Skeletal muscle cell (primary cell): ENCODE measurements at regions not wholly inside any gene's neighbourhood (a gene's known extent, or its start where the extent isn't known, plus 50 kb on each side); places are given as distances from the start of the nearest gene placed in this dataset.
A peak's percentile ranks its signal among the peaks of the same experiment; 100 is the strongest.

Source experiments
- DNase-seq: peaks from one replicate; pipeline ENCODE4 v3.0.0-alpha.2; 2010; ENCODE audit warnings: low read depth
- H3K4me3 ChIP-seq: 2 replicates; pipeline ENCODE4 v1.5.1; 2011; ENCODE audit warnings: low read depth, mild to moderate bottlenecking, control low read depth, low read length, moderate library complexity

DNA sequence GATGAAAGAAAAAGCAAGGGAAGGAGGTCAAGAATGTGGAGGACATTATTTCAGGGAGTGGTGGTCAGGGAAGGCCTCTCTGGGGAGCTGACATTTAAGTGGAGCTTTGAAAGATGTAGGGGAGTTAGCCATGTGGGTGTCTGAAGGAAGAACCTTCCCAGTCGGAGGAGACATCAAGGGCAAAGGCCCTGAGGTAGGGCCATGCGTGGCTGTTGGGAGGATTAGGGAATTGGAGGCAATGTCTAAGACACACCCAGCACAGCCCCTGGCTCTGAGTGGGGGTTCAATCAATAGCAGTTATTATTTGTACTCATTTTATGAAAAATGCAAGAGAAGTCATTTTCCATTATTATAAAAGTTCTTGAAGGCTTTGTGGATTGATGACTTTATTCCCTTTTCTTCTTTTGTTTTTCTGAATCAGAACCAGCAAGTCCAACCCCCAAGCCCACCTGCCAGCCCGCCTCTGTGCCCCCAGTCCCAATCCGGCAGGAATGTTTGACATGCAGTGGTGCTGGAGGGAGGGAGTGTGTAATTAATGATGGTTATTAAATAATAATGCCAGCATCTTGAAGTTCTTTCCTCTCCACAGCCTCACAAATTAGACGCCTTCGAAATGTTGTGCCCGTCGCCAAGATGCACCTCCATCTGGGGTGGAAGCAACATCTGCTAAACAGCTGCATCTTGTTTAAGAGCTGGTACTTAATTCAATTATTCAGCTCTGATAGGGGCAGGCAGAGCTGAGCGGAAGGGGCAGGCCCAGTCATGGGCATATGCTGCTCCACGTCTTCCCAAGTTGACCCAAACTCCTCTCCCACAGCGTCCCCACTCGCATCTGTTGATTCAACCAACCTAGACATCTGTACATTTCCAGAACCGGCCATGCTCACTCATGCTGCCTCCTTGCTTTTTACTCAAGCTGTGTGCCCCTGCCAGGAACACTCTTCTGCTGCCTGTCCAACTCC is 81.3 kb upstream of the SIRPA start:
- no peak overlapping the region for H3K4me3 ChIP-seq
- no peak for DNase-seq

DNA sequence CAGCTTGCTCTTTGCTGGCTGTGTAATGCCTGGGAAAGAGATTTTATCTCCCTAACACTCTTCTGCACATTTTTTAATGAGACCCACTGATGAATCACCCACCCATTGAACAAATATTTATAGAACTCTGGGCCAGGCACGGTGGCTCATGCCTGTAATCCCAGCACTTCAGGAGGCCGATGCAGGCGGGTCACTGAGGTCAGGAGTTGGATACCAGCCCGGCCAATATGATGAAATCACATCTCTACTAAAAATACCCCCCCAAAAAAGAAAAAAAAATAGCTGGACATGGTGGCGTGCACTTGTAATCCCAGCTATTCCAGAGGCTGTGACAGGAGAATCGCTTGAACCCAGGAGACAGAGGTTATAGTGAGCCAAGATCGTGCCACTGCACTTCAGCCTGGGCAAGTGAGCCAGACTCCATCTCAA is 82.1 kb upstream of the SIRPA start:
- DNase-seq: peak; percentile 81
- H3K4me3 ChIP-seq: no peak overlapping the region

DNA sequence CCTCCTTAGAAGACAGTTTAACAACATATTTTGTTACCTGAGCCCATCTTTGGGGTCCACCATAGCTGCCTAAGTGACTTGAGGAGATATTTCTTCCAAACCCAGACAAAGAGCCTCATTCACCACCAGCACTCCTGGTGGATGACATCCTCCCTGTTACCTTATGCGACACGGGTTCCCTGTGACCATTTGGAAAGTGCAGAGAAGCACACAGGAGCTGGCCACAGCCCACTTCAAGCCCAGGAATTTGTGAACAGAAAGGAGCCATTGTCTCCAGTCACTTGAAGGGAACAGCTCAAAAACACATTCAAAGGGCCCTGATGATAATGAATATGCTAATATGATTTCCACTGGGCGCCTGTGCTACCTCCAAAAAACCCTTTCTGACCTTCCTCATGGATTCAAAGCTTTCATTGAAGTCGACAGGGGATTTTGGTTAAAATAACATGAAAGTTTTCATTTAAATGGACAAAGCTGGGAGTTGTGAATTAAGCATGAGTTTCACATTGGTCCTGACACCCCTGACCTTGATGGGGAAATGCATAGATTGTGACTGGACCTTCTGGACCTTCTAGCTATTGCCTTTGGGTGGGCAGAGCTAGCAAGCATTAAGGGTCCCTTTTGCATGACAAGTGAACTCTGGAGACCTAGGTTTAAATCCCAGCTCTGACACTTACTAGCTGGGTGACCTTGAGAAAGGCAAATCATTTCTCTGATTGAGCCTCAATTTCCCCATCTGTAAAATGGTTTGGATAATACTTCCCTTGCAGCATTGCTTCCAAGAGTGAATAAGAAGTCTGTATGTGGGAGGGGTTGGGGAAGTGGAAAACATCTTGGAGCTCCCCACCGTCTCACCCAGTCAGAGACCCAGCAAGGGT is 83.3 kb upstream of the SIRPA start:
- H3K4me3 ChIP-seq: no peak overlapping the region
- no peak for DNase-seq

DNA sequence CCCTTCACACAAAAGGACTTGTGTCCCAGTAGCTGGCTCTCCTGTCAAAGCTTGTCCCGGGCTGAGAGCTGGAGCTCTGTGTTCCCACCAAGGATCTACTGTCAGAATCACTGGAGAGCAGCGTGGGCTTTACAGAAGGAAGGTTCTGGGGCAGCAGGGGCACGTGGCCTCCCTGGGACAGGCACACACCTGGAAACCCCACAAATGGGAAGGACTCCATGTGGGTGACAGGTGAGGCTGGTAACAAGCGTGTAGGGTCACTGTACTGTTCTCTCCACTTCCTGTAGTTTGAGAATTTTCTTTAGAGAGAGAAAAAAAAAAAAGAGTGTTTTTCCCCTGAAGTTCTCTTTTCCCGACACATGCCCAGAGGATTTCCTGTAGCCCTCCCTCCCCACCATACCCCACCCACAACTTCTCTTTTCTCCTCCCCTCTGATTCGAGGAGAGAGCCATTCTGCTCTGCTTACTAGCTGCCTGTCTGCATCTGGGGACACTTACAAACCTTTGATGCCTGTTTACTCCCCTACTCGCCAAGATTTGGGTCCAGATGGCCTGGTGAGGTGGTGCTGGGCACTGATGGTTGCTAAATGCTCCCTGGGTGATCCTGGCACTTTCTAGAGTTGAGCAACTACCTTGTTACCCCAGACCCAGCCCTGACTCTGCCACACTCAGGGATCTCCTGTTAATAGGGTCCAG is 84.1 kb upstream of the SIRPA start:
- no peak for DNase-seq
- no peak overlapping the region for H3K4me3 ChIP-seq

DNA sequence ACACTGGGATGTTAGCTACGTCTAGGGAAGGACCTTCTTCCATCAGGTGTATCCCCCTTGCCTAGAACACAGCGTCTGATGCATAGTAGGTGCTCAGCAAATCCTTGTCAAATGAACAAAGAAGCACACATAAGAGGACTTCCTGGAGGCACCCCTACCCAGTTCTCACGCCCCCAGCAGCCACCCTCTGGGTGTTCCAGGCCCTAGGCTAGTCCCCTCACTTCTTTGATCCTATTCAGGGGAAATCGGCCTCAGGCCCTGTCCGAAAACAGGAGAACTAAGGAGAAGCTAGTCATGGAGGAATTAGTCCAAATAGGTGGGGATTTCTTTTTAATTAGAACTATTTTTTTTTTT is 84.7 kb upstream of the SIRPA start:
- no peak for DNase-seq

DNA sequence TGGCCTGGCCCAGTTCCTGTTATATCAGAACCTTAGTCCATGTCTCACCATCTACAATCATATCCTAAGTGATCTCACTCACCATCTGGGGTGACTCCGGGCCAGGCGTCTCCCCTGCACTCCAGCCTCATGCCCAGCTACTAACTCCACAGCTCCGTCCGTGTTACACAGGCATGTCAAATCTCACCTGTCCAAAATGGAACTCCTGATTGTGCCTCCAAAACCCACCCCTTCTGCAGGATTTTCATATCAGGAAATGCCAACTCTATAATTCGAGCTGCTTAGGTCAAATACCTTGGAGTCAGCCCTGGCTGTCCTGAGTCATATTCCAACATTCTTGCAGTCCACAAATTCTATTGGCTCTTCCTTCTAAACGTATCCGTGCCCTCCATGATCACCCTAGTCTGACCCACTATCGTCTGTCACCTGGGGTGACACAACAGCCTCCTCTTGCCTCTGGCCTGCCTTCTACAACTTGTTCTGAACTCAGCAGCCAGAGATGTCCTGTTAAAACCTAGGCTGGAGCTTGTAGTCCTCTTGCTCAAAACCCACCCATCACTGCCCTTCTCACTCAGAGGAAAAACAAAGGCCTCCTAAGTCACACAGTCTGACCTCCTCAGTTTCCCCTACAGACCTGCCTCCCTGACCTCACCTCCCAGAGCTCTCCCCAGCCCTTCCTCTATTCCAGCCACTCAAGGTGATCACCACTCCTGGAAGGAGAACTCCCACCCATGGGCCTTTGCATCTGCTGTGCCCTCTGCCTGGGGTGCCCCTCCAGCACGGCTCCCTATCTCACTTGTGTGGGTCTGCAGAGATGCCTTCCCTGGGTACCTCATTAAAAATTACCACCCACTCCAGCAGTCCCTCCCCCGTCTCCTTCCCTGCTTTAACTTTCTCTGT is 85.3 kb upstream of the SIRPA start:
- no peak overlapping the region for H3K4me3 ChIP-seq
- DNase-seq: no peak

More for the DNA sequence above, 84.7 kb upstream of the SIRPA start:
- no peak overlapping the region for H3K4me3 ChIP-seq

DNA sequence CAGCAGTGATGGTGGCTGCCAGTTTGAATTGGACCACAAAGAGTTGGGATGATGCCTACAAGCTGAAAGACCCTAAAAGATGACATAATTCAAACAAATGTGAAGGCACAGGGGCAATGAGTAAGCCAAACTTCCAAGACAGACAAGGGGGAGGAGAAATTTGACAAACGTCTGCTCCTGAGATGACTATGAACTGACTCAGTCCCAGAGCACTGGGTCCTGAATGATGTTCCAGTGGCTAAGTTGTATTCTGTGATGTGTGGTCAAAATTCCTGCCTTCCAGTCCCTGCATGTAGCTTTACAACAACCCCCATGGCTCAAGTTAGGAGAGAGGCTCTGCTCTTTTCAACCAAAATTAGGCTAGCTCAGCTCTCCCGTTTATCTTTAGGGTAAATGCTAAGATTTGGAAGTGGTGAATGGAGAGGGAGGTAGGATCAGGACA is 86.1 kb upstream of the SIRPA start:
- H3K4me3 ChIP-seq: no peak overlapping the region
- DNase-seq: peak; percentile 59

DNA sequence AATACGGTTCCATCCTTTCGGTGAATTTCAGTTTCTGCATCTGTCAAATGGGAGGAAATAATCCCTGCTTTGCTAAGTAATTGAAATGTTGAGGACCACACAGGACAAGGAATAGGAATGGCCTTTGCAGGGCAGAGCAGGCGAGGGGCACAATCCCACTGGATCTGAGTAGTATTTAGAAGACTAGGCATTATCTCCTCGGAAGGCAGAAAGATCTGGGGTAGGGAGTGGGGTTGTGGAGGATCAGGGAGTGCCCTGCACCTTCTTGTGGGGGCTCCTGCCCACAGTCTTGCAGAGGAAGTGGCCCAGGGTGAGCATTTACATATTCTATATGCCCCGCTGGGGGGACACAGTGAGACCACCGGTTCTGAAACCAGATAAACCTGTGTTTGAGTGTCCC is 87.1 kb upstream of the SIRPA start:
- H3K4me3 ChIP-seq: no peak overlapping the region
- no peak for DNase-seq

DNA sequence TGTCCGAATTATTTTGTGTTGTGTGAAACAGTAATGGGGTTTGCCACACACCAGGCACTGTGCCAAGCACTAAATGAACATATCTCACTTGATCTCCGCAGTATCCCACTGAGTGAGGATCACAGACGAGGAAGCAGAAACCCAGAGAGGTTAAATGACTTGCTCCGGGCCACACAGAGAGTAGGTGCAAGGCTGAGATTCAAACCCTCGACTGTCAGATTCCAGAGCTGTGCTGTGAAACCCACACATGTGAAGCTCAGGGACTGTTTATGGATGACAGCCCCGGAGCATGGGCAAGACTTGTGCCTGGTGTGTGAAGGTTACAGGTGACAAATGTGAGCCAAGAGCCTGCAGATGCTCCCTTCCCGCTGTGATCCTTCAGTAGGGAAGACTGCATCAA is 87.8 kb upstream of the SIRPA start:
- no peak overlapping the region for H3K4me3 ChIP-seq

DNA sequence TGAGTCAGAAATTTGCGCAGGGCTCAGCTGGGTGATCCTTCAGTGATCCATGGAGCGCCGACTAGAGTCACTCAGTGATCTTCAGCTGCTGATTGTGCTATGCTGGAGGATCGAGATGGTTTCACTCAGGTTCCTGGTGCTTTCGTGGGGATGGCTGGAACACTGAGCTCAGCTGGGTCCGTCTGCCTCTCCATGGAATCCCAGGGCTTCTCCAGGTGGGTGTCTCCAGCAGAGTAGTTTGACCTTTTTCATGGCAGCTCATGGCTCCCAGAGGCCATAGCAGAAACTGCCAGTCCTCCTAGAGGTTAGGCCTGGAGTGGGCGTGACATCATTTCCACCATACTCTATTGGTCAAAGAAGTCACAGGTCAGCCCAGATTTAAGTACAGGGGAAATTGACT is 88.8 kb upstream of the SIRPA start:
- no peak for DNase-seq
- H3K4me3 ChIP-seq: no peak overlapping the region

More for the DNA sequence above, 87.8 kb upstream of the SIRPA start:
- no peak for DNase-seq

DNA sequence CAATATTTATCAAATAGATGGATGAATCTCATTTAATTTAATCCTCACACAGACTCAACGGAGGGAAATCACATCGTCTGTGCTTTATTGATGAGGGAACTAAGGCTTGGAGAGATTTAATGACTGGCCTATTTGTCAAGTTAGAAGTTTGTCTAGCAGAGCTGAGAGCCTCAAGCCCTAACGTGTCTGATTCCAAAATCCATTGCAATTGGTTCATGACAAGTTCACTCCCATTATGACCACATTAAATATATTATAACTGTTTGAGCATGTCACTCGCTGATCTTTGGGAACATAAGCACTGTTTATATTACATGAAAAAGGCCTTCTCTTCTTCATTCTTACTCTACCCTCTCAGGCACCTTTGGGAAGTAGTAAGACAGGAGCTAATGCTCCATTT is 89.4 kb upstream of the SIRPA start:
- no peak for DNase-seq
- H3K4me3 ChIP-seq: no peak overlapping the region

DNA sequence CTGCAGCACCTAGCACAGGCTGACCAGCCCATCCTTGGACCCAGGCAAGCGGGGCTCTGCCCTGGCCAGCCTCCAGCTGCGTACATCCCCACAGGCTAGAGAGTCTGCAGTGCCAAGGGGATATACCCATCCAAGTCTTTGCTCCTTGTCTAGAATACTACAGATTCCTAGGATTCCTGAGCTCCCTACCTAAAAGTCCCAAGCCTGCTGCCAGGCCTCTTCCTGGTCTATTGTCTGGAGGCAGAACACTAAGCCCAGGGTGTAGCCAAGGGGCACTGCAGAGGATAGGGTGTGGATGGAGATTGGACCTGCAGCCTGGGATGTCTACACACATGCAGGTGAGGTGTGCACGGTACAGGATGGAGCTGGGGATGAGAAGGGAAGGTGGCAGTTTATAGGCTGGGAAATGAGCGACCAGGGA is 90.0 kb upstream of the SIRPA start:
- H3K4me3 ChIP-seq: no peak overlapping the region
- DNase-seq: no peak

DNA sequence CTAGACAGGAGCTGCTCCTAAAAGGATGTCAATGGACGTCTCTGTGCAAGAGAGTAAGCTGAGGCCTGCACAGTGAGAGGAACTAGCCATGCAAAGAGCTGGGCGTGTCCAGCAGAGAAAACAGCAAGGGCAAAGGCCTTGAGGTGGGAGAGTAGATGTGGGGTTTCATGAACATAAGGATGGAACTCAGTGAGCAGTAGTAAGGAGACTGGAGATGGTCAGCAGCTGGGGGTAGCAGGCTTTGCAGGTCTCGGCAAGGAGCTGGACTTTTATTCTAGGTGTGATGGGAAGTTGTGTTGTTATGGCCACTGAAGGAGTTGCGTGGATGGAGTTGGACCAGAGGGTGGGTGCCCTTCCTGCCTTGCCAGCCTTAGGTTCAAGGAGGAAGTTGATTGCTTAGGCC is 90.7 kb upstream of the SIRPA start:
- no peak overlapping the region for H3K4me3 ChIP-seq
- DNase-seq: no peak

DNA sequence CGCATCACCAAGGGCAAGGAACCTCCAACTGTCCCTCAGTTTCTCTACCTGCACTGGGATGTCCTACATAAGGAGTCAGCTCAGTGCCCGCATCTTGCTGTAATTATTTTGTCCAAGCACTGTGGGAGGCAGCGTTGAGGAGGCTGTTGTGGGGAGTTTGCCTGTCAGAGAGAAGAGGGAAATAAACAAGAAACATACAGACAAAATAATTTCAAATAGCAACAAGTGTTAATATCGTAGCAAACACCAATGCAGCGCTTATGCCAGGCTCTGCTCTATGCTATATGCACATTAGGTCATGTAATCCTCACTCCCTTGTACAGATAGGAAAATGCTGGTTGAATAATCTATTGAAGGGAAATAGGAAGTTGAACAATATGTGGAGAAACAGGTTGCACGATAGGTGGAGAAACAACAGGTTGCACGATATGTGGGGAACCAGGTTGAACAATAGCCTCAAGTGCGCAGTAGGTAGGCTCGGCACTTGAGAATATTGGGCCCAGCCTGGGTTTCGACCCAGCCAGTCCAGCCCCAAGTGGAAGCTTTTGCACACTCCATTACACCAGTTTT is 91.2 kb upstream of the SIRPA start:
- peak overlapping the region; percentile 54 for H3K4me3 ChIP-seq
- DNase-seq: no peak

DNA sequence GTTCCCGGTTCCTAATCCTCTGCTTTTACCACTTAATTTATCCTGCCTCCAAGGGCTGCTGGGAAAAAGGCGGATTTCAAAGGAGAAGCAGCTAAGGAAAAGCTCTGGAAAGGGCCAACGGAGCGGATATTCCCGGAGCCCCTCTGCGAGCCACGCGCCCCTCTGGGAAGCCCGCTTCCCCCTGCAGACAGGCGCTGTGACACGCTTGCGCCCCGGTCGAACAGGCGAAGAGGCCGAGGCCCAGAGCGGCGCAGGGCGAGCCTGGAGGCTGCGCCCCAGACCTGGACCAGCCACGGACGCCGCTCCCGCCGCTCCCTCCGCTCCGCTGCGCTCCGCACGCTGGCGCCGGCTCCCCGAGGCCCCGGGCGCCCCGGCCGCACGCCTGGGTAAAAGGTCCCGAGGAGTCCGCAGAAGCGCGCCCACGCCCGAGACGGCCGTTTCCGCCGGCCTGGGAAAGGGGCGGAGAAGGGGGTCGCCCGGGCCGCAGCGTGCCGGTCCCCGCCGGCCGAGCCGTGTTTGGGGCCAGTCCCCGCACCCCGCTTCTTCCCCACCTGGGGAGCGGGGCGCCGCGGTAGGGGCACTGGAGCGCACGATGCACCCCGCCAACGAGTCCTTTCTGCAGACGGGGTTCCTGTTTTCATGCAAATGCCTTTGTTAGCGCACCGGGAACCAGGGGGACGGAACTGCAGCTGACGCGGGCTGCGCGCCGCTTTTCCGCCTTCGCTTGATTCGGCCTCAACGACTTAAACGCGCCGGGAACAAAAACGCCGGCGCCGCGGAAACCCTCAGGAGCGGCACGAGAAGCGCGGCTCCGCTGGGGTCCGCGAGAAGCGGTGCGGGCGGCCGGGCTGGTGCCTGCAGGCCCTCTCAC is 91.9 kb upstream of the SIRPA start:
- peak overlapping the region; percentile 54 for H3K4me3 ChIP-seq
- no peak for DNase-seq

DNA sequence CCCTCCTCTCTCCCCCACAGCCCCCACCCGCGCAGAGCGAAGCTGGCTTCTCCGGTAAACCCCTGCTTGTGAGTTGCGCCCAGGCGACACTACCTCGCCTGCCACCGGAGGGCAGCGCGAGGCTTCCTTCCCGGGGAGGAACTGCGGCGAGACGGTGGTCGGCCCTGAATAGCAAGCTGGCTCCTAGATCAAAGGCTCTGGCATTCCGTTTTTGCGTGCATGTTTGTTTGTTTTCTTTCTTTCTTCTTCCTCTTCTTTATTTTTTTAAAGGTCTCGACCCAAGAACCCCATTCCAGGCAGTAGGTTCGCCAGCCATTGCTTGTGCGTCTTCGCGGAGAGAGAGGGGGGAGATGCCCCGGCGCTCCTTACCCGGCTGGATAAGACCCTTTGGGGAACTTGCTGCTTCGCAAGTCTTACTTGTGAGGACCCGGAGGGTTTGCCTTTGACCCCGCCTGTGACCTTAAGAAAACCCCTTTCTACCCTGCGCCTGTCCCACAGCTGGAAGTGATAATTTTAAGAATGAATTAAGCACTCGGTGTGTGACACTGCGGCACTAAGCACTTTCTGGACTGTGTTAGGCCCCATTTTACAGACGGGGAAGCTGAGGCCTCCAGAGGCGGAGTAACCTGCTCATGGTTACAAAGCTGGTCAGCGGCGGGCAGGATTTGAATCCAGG is 92.7 kb upstream of the SIRPA start:
- H3K4me3 ChIP-seq: peak overlapping the region; percentile 54
- DNase-seq: no peak

DNA sequence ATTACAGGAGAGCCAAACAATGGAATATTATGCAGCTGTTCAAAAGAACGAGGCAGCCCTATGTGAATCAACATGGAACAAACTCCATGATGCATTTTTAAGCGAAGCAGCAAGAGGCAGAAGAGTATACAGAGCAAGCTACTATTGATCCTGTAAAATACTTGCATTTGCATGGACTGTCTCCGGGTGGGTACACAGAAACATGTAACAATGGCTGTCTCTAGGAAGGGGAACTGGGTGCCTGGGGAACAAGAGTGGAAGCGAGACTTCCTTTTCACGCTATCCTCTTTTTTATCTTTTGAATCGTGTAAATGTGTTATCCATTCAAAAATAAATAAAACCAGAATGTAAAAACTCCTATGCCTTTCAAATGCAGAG is 93.3 kb upstream of the SIRPA start:
- H3K4me3 ChIP-seq: peak overlapping the region; percentile 54

More for the DNA sequence above, 93.3 kb upstream of the SIRPA start:
- no peak for DNase-seq
